ENCODE measurements at regions not wholly inside any gene's neighbourhood (a gene's known extent, or its start where the extent isn't known, plus 50 kb on each side); places are given as distances from the start of the nearest gene placed in this dataset.
"Not testable (repeated sequence)": the region's sequence is repeated elsewhere in the genome, so short reads cannot be mapped to it uniquely, and the experiment has no call there.

- no peak for DNase-seq (ENCODE audit: low read depth)
Measured at GRCh38 chr13:61696676-61697075, 281.0 kb upstream of the PCDH20 start.

- DNase-seq (ENCODE audit: low read depth) = peak; percentile 26
Measured at GRCh38 chr13:61695147-61695546, 279.5 kb upstream of the PCDH20 start.

- no peak for DNase-seq (ENCODE audit: low read depth)
Measured at GRCh38 chr13:61692691-61693090, 277.0 kb upstream of the PCDH20 start.

- peak; percentile 5 for DNase-seq (ENCODE audit: low read depth)
Measured at GRCh38 chr13:61685682-61686012, 270.0 kb upstream of the PCDH20 start.

GRCh38 chr13:61684976-61685681 is 269.5 kb upstream of the PCDH20 start:
- no peak for DNase-seq (ENCODE audit: low read depth)

GRCh38 chr13:61672756-61673155 is 257.1 kb upstream of the PCDH20 start:
- no peak for DNase-seq (ENCODE audit: low read depth)

- peak; percentile 61 for DNase-seq (ENCODE audit: low read depth)
Measured at GRCh38 chr13:61670384-61671161, 254.9 kb upstream of the PCDH20 start.

GRCh38 chr13:61664801-61665705 is 249.4 kb upstream of the PCDH20 start:
- peak; percentile 32 for DNase-seq (ENCODE audit: low read depth)

GRCh38 chr13:61654481-61654880 is 238.8 kb upstream of the PCDH20 start:
- DNase-seq (ENCODE audit: low read depth) = no peak

GRCh38 chr13:61648547-61648946 is 232.9 kb upstream of the PCDH20 start:
- DNase-seq (ENCODE audit: low read depth) = no peak

- DNase-seq (ENCODE audit: low read depth) = no peak
Measured at GRCh38 chr13:61612192-61612591, 196.5 kb upstream of the PCDH20 start.

GRCh38 chr13:61608138-61608537 is 192.5 kb upstream of the PCDH20 start:
- DNase-seq (ENCODE audit: low read depth) = no peak

- no peak for DNase-seq (ENCODE audit: low read depth)
Measured at GRCh38 chr13:61600360-61601033, 184.8 kb upstream of the PCDH20 start.

- DNase-seq (ENCODE audit: low read depth) = no peak
Measured at GRCh38 chr13:61592489-61592888, 176.8 kb upstream of the PCDH20 start.

GRCh38 chr13:61575973-61576372 is 160.3 kb upstream of the PCDH20 start:
- no peak for DNase-seq (ENCODE audit: low read depth)

GRCh38 chr13:61563645-61564044 is 148.0 kb upstream of the PCDH20 start:
- DNase-seq (ENCODE audit: low read depth) = no peak

- no peak for DNase-seq (ENCODE audit: low read depth)
Measured at GRCh38 chr13:61546911-61547310, 131.3 kb upstream of the PCDH20 start.

- DNase-seq (ENCODE audit: low read depth) = no peak
Measured at GRCh38 chr13:61546413-61546812, 130.8 kb upstream of the PCDH20 start.

GRCh38 chr13:61536433-61536832 is 120.8 kb upstream of the PCDH20 start:
- no peak for DNase-seq (ENCODE audit: low read depth)

GRCh38 chr13:61531383-61532065 is 115.9 kb upstream of the PCDH20 start:
- no peak for DNase-seq (ENCODE audit: low read depth)

GRCh38 chr13:61519214-61519613 is 103.6 kb upstream of the PCDH20 start:
- DNase-seq (ENCODE audit: low read depth) = not testable (repeated sequence)
